ENCODE measurements at regions not wholly inside any gene's neighbourhood (a gene's known extent, or its start where the extent isn't known, plus 50 kb on each side); places are given as distances from the start of the nearest gene placed in this dataset.
"Not testable (repeated sequence)": the region's sequence is repeated elsewhere in the genome, so short reads cannot be mapped to it uniquely, and the experiment has no call there.

- peak in 1 of 2 donors; percentile 7 for DNase-seq
These were observed 154.4 kb upstream of the STMND1 start for GRCh38 chr6:16947375-16948015.

GRCh38 chr6:16944596-16944995 lies 157.3 kb upstream of the STMND1 start:
- no peak for DNase-seq

- DNase-seq, result no peak
These were observed 162.0 kb upstream of the STMND1 start for GRCh38 chr6:16939839-16940238.

- no peak for DNase-seq
These were observed 162.5 kb upstream of the STMND1 start for GRCh38 chr6:16939351-16939750.

GRCh38 chr6:16936893-16937292 lies 165.0 kb upstream of the STMND1 start:
- no peak for DNase-seq

GRCh38 chr6:16933961-16934360 lies 167.9 kb upstream of the STMND1 start:
- DNase-seq, result no peak

GRCh38 chr6:16933532-16933931 lies 168.3 kb upstream of the STMND1 start:
- no peak for DNase-seq

GRCh38 chr6:16932920-16933319 lies 168.9 kb upstream of the STMND1 start:
- DNase-seq, result no peak

- not testable (repeated sequence) for DNase-seq
These were observed 169.8 kb upstream of the ATXN1 start for GRCh38 chr6:16931079-16931478.

GRCh38 chr6:16930432-16930831 lies 169.2 kb upstream of the ATXN1 start:
- DNase-seq, result no peak

GRCh38 chr6:16929809-16930208 lies 168.5 kb upstream of the ATXN1 start:
- no peak for DNase-seq

GRCh38 chr6:16928387-16928786 lies 167.1 kb upstream of the ATXN1 start:
- no peak for DNase-seq

GRCh38 chr6:16927205-16927604 lies 165.9 kb upstream of the ATXN1 start:
- no peak for DNase-seq

GRCh38 chr6:16925461-16925860 lies 164.2 kb upstream of the ATXN1 start:
- no peak for DNase-seq

GRCh38 chr6:16922282-16922681 lies 161.0 kb upstream of the ATXN1 start:
- no peak for DNase-seq

- DNase-seq, result no peak
These were observed 160.3 kb upstream of the ATXN1 start for GRCh38 chr6:16921399-16922110.

- no peak for DNase-seq
These were observed 157.3 kb upstream of the ATXN1 start for GRCh38 chr6:16918586-16918985.

GRCh38 chr6:16914184-16914583 lies 152.9 kb upstream of the ATXN1 start:
- no peak for DNase-seq

- DNase-seq, result no peak
These were observed 151.5 kb upstream of the ATXN1 start for GRCh38 chr6:16912756-16913155.

- no peak for DNase-seq
These were observed 149.8 kb upstream of the ATXN1 start for GRCh38 chr6:16911088-16911487.

GRCh38 chr6:16909658-16910360 lies 148.5 kb upstream of the ATXN1 start:
- DNase-seq, result no peak

GRCh38 chr6:16907991-16908390 lies 146.7 kb upstream of the ATXN1 start:
- DNase-seq, result no peak

GRCh38 chr6:16904957-16905356 lies 143.7 kb upstream of the ATXN1 start:
- DNase-seq, result no peak

GRCh38 chr6:16903470-16903869 lies 142.2 kb upstream of the ATXN1 start:
- no peak for DNase-seq

All from stimulated activated CD4-positive, alpha-beta T cell treated with anti-CD3 and anti-CD28 coated beads, Interleukin-2, amount 100 ng/mL, for 24 hours (primary cell).